GM12891 (cell line): ENCODE measurements at regions not wholly inside any gene's neighbourhood (a gene's known extent, or its start where the extent isn't known, plus 50 kb on each side); places are given as distances from the start of the nearest gene placed in this dataset.
"Not testable (repeated sequence)": the region's sequence is repeated elsewhere in the genome, so short reads cannot be mapped to it uniquely, and the experiment has no call there.

Source experiments
- DNase-seq: peaks from one replicate; pipeline ENCODE4 v3.0.0; 2011; ENCODE audit warnings: low spot score; ENCODE audit not compliant: insufficient read length
- FAIRE-seq: peaks from 2 replicates; lab custom pipeline; 2011; peaks lifted over from hg19 to GRCh38; lab: Jason Lieb, UNC
- PAX5 ChIP-seq: IDR thresholded peaks from 2 replicates; pipeline ENCODE4 v1.6.1; 2011; ENCODE audit warnings: low read length, moderate library complexity, mild to moderate bottlenecking; ENCODE audit not compliant: insufficient read depth, severe bottlenecking
- POLR2A ChIP-seq: IDR thresholded peaks from 2 replicates; pipeline ENCODE4 v1.6.1; 2011; ENCODE audit warnings: low read depth, low read length, control low read depth
- POLR2AphosphoS5 ChIP-seq: IDR thresholded peaks from 2 replicates; pipeline ENCODE4 v1.6.1; 2011; ENCODE audit warnings: low read depth, low read length, control low read depth
- POU2F2 ChIP-seq: IDR thresholded peaks from 2 replicates; pipeline ENCODE4 v1.6.1; 2011; ENCODE audit warnings: low read depth, mild to moderate bottlenecking, control low read depth, low read length, moderate library complexity
- SPI1 ChIP-seq: IDR thresholded peaks from 2 replicates; pipeline ENCODE4 v1.6.1; 2011; ENCODE audit warnings: low read depth, low read length, control low read depth
- TAF1 ChIP-seq: IDR thresholded peaks from 2 replicates; pipeline ENCODE4 v1.6.1; 2011; ENCODE audit warnings: low read depth, low read length, control low read depth

GRCh38 chr6:82118150-82118562 lies 129.4 kb downstream of the IBTK start:
- TF ChIP-seq POLR2A (no peak), TAF1 (no peak), POLR2AphosphoS5 (no peak), PAX5 (no peak), SPI1 (no peak)
- DNase-seq: no peak
- no peak for FAIRE-seq

DNA sequence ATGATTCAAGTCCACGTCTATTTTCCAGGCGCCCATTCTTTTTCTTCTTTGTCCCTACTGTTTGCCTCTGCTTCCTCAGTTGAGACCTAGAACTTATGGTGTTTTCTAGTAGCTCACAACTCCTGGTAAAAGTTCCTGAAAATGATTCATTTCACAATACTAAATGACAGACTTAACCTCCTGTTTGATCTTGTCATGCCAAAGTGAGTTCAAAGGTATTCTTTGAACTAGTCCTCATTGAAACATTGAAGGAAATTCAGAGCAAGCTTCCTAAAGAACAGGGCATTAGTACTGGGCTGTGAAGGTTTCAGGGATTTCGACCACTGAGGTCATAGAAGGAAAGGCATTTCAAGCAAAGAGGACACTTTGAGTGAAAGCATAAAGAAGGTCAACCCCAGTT lies 132.8 kb downstream of the IBTK start:
- DNase-seq: no peak
- FAIRE-seq: no peak
- TF ChIP-seq POLR2A: no peak
- TF ChIP-seq SPI1: no peak
- no peak for TF ChIP-seq TAF1
- TF ChIP-seq POU2F2: no peak
- TF ChIP-seq POLR2AphosphoS5: no peak
- TF ChIP-seq PAX5: no peak

DNA sequence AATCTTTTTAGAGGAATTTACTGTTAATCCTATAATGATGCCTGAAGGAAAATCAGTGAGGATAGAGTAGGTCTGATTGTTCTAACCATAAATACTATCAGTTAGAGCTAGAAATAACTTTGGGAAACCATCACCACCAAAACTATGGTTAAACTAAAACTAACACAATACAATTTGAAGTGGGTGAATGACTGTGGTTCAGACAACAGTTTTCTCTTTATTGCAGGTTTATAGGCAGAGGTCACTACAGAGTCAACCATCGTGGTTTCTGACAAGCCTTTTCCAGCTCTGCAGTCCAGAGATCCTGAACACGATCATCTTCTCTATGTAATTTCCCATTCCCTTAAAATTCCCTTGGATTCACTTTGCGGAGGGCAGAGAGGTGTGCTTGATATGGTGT lies 134.3 kb downstream of the IBTK start:
- FAIRE-seq (no peak), DNase-seq (no peak)
- TF ChIP-seq POLR2A (no peak), SPI1 (no peak), TAF1 (no peak)

- TF ChIP-seq TAF1 (no peak), SPI1 (no peak), POLR2A (no peak), PAX5 (no peak), POU2F2 (no peak), POLR2AphosphoS5 (no peak)
- no peak for FAIRE-seq
- no peak for DNase-seq
Observed at GRCh38 chr6:82111818-82112217, 135.7 kb downstream of the IBTK start.

- FAIRE-seq (no peak), DNase-seq (no peak)
- no peak for TF ChIP-seq SPI1
- TF ChIP-seq PAX5: no peak
- TF ChIP-seq POLR2A: no peak
- TF ChIP-seq TAF1: no peak
- no peak for TF ChIP-seq POLR2AphosphoS5
Observed at GRCh38 chr6:82111114-82111513, 136.4 kb downstream of the IBTK start.

GRCh38 chr6:82103171-82103570 lies 144.4 kb downstream of the IBTK start:
- FAIRE-seq, DNase-seq: not testable (repeated sequence)

DNA sequence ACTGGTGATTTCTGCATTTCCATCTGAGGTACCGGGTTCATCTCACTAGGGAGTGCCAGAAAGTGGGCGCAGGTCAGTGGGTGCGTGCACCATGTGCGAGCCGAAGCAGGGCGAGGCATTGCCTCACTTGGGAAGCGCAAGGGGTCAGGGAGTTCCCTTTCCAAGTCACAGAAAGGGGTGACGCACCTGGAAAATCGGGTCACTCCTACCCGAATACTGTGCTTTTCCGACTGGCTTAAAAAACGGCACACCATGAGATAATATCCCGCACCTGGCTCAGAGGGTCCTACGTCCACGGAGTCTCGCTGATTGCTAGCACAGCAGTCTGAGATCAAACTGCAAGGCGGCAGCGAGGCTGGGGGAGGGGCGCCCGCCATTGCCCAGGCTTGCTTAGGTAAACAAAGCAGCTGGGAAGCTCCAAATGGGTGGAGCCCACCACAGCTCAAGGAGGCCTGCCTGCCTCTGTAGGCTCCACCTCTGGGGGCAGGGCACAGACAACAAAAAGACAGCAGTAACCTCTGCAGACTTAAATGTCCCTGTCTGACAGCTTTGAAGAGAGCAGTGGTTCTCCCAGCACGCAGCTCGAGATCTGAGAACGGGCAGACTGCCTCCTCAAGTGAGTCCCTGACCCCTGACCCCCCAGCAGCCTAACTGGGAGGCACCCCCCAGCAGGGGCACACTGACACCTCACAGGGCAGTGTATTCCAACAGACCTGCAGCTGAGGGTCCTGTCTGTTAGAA lies 146.0 kb downstream of the IBTK start:
- DNase-seq, FAIRE-seq: not testable (repeated sequence)

- not testable (repeated sequence) for DNase-seq, FAIRE-seq
Observed at GRCh38 chr6:82100763-82101162, 146.8 kb downstream of the IBTK start.

DNA sequence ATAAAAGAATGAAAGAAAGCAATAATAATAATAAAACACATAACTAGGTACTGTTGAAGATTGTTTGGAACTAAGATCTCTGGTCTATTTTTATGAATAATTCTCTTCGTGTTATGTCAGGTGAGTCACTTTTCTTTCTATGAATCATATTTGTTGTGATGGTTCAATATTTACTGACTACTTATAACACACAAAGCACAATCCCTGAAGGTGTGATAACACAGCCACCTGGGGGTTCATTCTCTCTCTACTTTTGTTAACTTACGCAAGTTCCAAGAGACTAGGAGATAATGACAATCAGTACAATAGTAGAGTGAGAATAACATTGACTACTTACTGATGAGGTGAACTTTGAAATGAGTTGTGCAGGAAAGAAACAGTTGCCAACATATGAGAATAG lies 149.9 kb downstream of the IBTK start:
- DNase-seq (no peak), FAIRE-seq (no peak)
- TF ChIP-seq TAF1: no peak
- no peak for TF ChIP-seq SPI1
- no peak for TF ChIP-seq POLR2AphosphoS5
- TF ChIP-seq POLR2A: no peak
- no peak for TF ChIP-seq PAX5
- TF ChIP-seq POU2F2: no peak

- TF ChIP-seq TAF1: no peak
- no peak for TF ChIP-seq SPI1
- no peak for TF ChIP-seq PAX5
- no peak for TF ChIP-seq POU2F2
- no peak for TF ChIP-seq POLR2A
- no peak for TF ChIP-seq POLR2AphosphoS5
- DNase-seq (no peak), FAIRE-seq (no peak)
Observed at GRCh38 chr6:82095091-82095490, 152.5 kb downstream of the IBTK start.

GRCh38 chr6:82094166-82094806 lies 153.3 kb downstream of the IBTK start:
- FAIRE-seq (no peak), DNase-seq (no peak)
- no peak for TF ChIP-seq SPI1
- TF ChIP-seq POU2F2: no peak
- no peak for TF ChIP-seq TAF1
- TF ChIP-seq POLR2A: no peak
- no peak for TF ChIP-seq PAX5
- no peak for TF ChIP-seq POLR2AphosphoS5
